MCF 10A (cell line): ENCODE measurements at regions not wholly inside any gene's neighbourhood (a gene's known extent, or its start where the extent isn't known, plus 50 kb on each side); places are given as distances from the start of the nearest gene placed in this dataset.

Experiments used
- BruUV-seq: library from RNA; stranded (reverse); fragments of 400-500 nt; replicated peaks from 2 replicates; lab custom pipeline; 2021; lab: Mats Ljungman, UMichigan
- CTCF ChIA-PET: fragments of 300-600 bp; sonication (Branson Sonifier 250); formaldehyde crosslinking; extraction: SDS; loops from one replicate; lab custom pipeline; 2021; ENCODE audit warnings: antibody characterized with exemption, inconsistent platforms; lab: Yijun Ruan, JAX
- POLR2A ChIA-PET: fragments of 300-600, 350-650 bp; sonication (Branson Sonifier 250); formaldehyde crosslinking; extraction: SDS; loops from one replicate; lab custom pipeline; 2020; ENCODE audit warnings: antibody characterized with exemption, inconsistent platforms; lab: Yijun Ruan, JAX
- DNase-seq: peaks from one replicate; pipeline ENCODE4 v3.0.0-alpha.2; 2018; ENCODE audit not compliant: unreplicated experiment
- H3K27ac Mint-ChIP-seq: one replicate; pipeline ENCODE4 v1.8.0; 2022; ENCODE audit warnings: mild to moderate bottlenecking, low read depth, mixed read lengths; ENCODE audit not compliant: unreplicated experiment
- H3K27me3 Mint-ChIP-seq: one replicate; pipeline ENCODE4 v1.8.0; 2022; ENCODE audit warnings: mixed read lengths; ENCODE audit not compliant: insufficient read depth, unreplicated experiment
- H3K36me3 Mint-ChIP-seq: one replicate; pipeline ENCODE4 v1.8.0; 2022; ENCODE audit warnings: mild to moderate bottlenecking, moderate library complexity, mixed read lengths; ENCODE audit not compliant: insufficient read depth, unreplicated experiment
- H3K4me1 Mint-ChIP-seq: one replicate; pipeline ENCODE4 v1.8.0; 2022; ENCODE audit warnings: mixed read lengths; ENCODE audit not compliant: insufficient read depth, unreplicated experiment
- H3K4me3 Mint-ChIP-seq: one replicate; pipeline ENCODE4 v1.8.0; 2022; ENCODE audit warnings: mild to moderate bottlenecking, moderate library complexity, mixed read lengths; ENCODE audit not compliant: unreplicated experiment
- H3K9me3 Mint-ChIP-seq: one replicate; pipeline ENCODE4 v1.8.0; 2022; ENCODE audit warnings: mixed read lengths; ENCODE audit not compliant: unreplicated experiment
- intact Hi-C: fragments of 100-400 bp; cut with micrococcal nuclease; formaldehyde crosslinking; loops from 2 replicates; pipeline ENCODE4 v1.14.1; 2022
- TF ChIP-seq, protein P1 (sequence below): fragments of 200-600 bp; IDR thresholded peaks from one replicate; pipeline ENCODE4 v1.8.0; 2022; ENCODE audit warnings: antibody characterized with exemption, mild to moderate bottlenecking; ENCODE audit not compliant: unreplicated experiment

DNA sequence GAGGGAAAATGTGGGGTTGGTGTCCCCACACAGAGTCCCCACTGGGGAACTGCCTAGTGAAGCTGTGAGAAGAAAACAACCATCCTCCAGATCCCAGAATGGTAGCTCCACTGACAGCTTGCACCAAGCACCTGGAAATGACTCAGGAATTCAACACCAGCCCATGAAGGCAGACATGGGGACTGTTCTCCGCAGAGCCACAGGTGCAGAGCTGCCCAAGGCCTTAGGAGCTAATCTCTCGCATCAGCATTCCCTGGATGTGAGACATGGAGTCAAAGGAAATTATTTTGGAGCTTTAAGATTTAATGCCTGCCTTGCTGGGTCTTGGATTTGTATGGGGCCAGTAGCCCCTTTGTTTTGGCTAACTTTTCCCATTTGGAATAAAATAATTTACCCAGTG is 367.9 kb downstream of the FAM133A start:
- no peak overlapping the region for H3K27ac Mint-ChIP-seq
- TF ChIP-seq, protein P1, sequence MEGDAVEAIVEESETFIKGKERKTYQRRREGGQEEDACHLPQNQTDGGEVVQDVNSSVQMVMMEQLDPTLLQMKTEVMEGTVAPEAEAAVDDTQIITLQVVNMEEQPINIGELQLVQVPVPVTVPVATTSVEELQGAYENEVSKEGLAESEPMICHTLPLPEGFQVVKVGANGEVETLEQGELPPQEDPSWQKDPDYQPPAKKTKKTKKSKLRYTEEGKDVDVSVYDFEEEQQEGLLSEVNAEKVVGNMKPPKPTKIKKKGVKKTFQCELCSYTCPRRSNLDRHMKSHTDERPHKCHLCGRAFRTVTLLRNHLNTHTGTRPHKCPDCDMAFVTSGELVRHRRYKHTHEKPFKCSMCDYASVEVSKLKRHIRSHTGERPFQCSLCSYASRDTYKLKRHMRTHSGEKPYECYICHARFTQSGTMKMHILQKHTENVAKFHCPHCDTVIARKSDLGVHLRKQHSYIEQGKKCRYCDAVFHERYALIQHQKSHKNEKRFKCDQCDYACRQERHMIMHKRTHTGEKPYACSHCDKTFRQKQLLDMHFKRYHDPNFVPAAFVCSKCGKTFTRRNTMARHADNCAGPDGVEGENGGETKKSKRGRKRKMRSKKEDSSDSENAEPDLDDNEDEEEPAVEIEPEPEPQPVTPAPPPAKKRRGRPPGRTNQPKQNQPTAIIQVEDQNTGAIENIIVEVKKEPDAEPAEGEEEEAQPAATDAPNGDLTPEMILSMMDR, result no peak
- intact Hi-C loops, result no loop called here
- H3K9me3 Mint-ChIP-seq, result no peaks in the 10 kb centered on the region
- ChIA-PET POLR2A (no interaction called here), CTCF (no interaction called here)
- no peaks in the 10 kb centered on the region for H3K4me1 Mint-ChIP-seq
- H3K27me3 Mint-ChIP-seq, result peaks cover 46% of the 10 kb centered on the region
- no peak for DNase-seq
- H3K36me3 Mint-ChIP-seq, result no peaks in the 10 kb centered on the region
- BruUV-seq, result no TSS peak
- no peak overlapping the region for H3K4me3 Mint-ChIP-seq

DNA sequence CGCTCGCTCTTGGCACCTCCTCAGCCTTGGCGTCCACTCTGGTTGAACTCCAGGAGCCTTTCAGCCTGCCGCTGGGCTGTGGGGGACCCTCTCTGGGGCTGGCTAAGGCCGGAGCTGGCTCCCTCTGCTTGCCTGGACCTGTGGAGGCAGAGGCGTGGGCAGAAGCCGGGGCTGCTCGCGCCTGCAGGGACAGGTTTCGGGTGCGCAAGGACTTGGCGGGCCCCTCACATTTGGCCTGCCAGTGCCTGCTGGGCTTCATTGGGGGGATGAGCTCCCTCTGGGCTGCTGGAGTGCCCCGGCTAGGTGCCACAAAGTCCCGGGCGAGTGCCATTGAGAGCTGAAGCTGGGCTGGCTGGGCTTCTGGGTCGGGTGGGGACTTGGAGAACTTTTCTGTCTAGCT is 371.7 kb downstream of the FAM133A start:
- intact Hi-C loops, result no loop called here
- H3K4me1 Mint-ChIP-seq, result no peaks in the 10 kb centered on the region
- no peaks in the 10 kb centered on the region for H3K36me3 Mint-ChIP-seq
- TF ChIP-seq, protein P1, result no peak
- H3K4me3 Mint-ChIP-seq, result no peak overlapping the region
- DNase-seq, result no peak
- H3K9me3 Mint-ChIP-seq, result no peaks in the 10 kb centered on the region
- CTCF ChIA-PET, result interaction anchor here (0.6 kb wide), 1 partner anchor 14 kb away, joined by 4 read pairs; no protein-coding TSS in a partner anchor
- peaks cover 40% of the 10 kb centered on the region for H3K27me3 Mint-ChIP-seq
- H3K27ac Mint-ChIP-seq, result no peak overlapping the region
- no TSS peak for BruUV-seq
- POLR2A ChIA-PET, result no interaction called here

DNA sequence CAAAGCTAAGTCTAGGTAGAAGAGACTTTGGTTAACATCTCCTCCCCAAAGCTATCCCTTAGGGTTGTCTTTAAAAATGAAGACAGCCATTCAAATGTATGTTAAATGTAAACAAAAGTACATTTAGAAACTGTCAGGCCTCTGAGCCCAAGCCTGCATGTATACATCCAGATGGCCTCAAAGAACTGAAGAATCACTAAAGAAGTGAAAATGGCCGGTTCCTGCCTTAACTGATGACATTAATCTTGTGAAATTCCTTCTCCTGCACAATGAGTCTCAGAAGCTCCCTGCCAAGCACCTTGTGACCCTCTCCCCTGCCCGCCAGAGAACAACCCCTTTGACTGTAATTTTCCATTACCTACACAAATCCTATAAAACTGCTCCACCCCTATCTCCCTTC is 377.9 kb downstream of the FAM133A start:
- no TSS peak for BruUV-seq
- no peak for DNase-seq
- Mint-ChIP-seq H3K4me1 (peaks cover 6% of the 10 kb centered on the region), H3K9me3 (no peaks in the 10 kb centered on the region), H3K36me3 (no peaks in the 10 kb centered on the region), H3K27me3 (peaks cover 46% of the 10 kb centered on the region), H3K27ac (no peak overlapping the region), H3K4me3 (no peak overlapping the region)
- TF ChIP-seq, protein P1, result no peak
- POLR2A ChIA-PET, result interaction anchor here (1.0 kb wide), 1 partner anchor 8 kb away, joined by 3 read pairs; no protein-coding TSS in a partner anchor
- CTCF ChIA-PET, result no interaction called here
- intact Hi-C loops, result no loop called here

DNA sequence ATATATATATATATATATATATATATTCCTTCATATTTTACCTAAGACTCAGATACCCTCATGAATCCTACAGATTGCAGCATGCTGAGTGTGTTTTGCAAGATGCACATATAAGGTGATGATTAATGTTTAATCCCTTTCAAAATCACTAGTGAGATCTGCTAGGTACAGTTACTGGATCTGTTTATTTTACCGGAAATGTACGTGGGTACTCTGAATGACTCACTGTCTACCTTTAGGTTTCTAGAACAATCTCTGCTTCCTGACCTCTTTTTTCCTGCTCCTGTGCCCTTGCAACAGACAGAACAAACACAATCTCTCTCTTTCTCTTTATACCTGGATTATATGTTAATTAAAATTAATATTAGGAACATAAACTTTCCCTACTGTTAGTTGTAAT is 379.6 kb downstream of the FAM133A start:
- no peaks in the 10 kb centered on the region for H3K9me3 Mint-ChIP-seq
- H3K27ac Mint-ChIP-seq, result peak overlapping the region; percentile 69
- CTCF ChIA-PET, result no interaction called here
- H3K27me3 Mint-ChIP-seq, result peaks cover 53% of the 10 kb centered on the region
- no peaks in the 10 kb centered on the region for H3K36me3 Mint-ChIP-seq
- H3K4me1 Mint-ChIP-seq, result peaks cover 6% of the 10 kb centered on the region
- no TSS peak for BruUV-seq
- intact Hi-C loops, result no loop called here
- POLR2A ChIA-PET, result no interaction called here
- DNase-seq, result peak; percentile 72
- H3K4me3 Mint-ChIP-seq, result no peak overlapping the region
- TF ChIP-seq, protein P1, result no peak
